ENCODE measurements at regions not wholly inside any gene's neighbourhood (a gene's known extent, or its start where the extent isn't known, plus 50 kb on each side); places are given as distances from the start of the nearest gene placed in this dataset.

- DNase-seq (ENCODE audit: low read depth): no peak
Measured at GRCh38 chr1:219399446-219399845, 213.5 kb downstream of the ZC3H11B start.

GRCh38 chr1:219398815-219399396 is 214.0 kb downstream of the ZC3H11B start:
- no peak for DNase-seq (ENCODE audit: low read depth)

GRCh38 chr1:219397511-219397910 is 215.4 kb downstream of the ZC3H11B start:
- no peak for DNase-seq (ENCODE audit: low read depth)

- DNase-seq (ENCODE audit: low read depth): no peak
Measured at GRCh38 chr1:219391297-219391696, 217.6 kb downstream of the LYPLAL1 start.

- no peak for DNase-seq (ENCODE audit: low read depth)
Measured at GRCh38 chr1:219387211-219387610, 213.5 kb downstream of the LYPLAL1 start.

- DNase-seq (ENCODE audit: low read depth): no peak
Measured at GRCh38 chr1:219385787-219386427, 212.2 kb downstream of the LYPLAL1 start.

- DNase-seq (ENCODE audit: low read depth): no peak
Measured at GRCh38 chr1:219383281-219383680, 209.6 kb downstream of the LYPLAL1 start.

GRCh38 chr1:219381396-219381795 is 207.7 kb downstream of the LYPLAL1 start:
- DNase-seq (ENCODE audit: low read depth): no peak

- no peak for DNase-seq (ENCODE audit: low read depth)
Measured at GRCh38 chr1:219380463-219380862, 206.8 kb downstream of the LYPLAL1 start.

- DNase-seq (ENCODE audit: low read depth): no peak
Measured at GRCh38 chr1:219379691-219380090, 206.0 kb downstream of the LYPLAL1 start.

GRCh38 chr1:219374636-219375035 is 201.0 kb downstream of the LYPLAL1 start:
- DNase-seq (ENCODE audit: low read depth): no peak

GRCh38 chr1:219374046-219374566 is 200.4 kb downstream of the LYPLAL1 start:
- DNase-seq (ENCODE audit: low read depth): no peak

GRCh38 chr1:219373616-219373935 is 199.9 kb downstream of the LYPLAL1 start:
- no peak for DNase-seq (ENCODE audit: low read depth)

- no peak for DNase-seq (ENCODE audit: low read depth)
Measured at GRCh38 chr1:219372916-219373615, 199.4 kb downstream of the LYPLAL1 start.

GRCh38 chr1:219371471-219371870 is 197.8 kb downstream of the LYPLAL1 start:
- DNase-seq (ENCODE audit: low read depth): no peak

- no peak for DNase-seq (ENCODE audit: low read depth)
Measured at GRCh38 chr1:219367496-219367895, 193.8 kb downstream of the LYPLAL1 start.

GRCh38 chr1:219365451-219365850 is 191.8 kb downstream of the LYPLAL1 start:
- DNase-seq (ENCODE audit: low read depth): no peak

- DNase-seq (ENCODE audit: low read depth): no peak
Measured at GRCh38 chr1:219362702-219363101, 189.0 kb downstream of the LYPLAL1 start.

GRCh38 chr1:219359126-219359525 is 185.4 kb downstream of the LYPLAL1 start:
- DNase-seq (ENCODE audit: low read depth): no peak

GRCh38 chr1:219358080-219358479 is 184.4 kb downstream of the LYPLAL1 start:
- DNase-seq (ENCODE audit: low read depth): no peak

- no peak for DNase-seq (ENCODE audit: low read depth)
Measured at GRCh38 chr1:219354962-219355361, 181.3 kb downstream of the LYPLAL1 start.

- DNase-seq (ENCODE audit: low read depth): no peak
Measured at GRCh38 chr1:219352961-219353651, 179.4 kb downstream of the LYPLAL1 start.

Data from activated T-helper 9 cell treated with anti-CD3 and anti-CD28 coated beads, Interleukin-2, amount 50 U/mL, for 16 hours (primary cell).